ENCODE measurements at regions not wholly inside any gene's neighbourhood (a gene's known extent, or its start where the extent isn't known, plus 50 kb on each side); places are given as distances from the start of the nearest gene placed in this dataset.

DNA sequence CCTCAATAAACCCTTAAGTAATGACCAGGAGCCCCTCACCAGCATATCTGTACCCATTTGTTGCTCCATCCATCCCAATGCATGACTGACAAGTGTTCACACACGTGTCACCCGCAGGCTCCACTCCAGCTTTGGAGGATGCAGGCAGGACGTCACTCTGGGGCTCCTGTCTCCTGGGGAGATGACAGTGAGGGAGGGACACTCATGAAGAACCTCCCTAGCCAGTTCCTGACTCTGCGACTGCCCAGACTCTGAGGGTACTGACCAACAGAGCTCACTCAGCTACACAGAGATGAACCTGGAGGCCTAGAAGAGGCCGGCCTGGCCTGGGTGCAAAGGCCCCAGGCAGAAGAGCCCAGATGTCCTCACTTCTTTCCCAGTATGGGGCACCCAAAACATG lies 135.1 kb upstream of the RET start:
- no peaks in the 10 kb centered on the region for H3K27me3 ChIP-seq (ENCODE audit: control insufficient read depth, insufficient read depth, low read length)
- H3K4me1 ChIP-seq (ENCODE audit: control insufficient read depth, low read depth, low read length), result no peaks in the 10 kb centered on the region
- H3K4me3 ChIP-seq (ENCODE audit: low read length), result no peak overlapping the region
- H3K36me3 ChIP-seq (ENCODE audit: control insufficient read depth, low read depth, low read length), result no peaks in the 10 kb centered on the region
- H3K9me3 ChIP-seq (ENCODE audit: control insufficient read depth, low read depth, low read length), result no peaks in the 10 kb centered on the region
- H3K27ac ChIP-seq (ENCODE audit: low read length), result no peak overlapping the region
- no peak overlapping the region for H3K9ac ChIP-seq (ENCODE audit: low read length)

DNA sequence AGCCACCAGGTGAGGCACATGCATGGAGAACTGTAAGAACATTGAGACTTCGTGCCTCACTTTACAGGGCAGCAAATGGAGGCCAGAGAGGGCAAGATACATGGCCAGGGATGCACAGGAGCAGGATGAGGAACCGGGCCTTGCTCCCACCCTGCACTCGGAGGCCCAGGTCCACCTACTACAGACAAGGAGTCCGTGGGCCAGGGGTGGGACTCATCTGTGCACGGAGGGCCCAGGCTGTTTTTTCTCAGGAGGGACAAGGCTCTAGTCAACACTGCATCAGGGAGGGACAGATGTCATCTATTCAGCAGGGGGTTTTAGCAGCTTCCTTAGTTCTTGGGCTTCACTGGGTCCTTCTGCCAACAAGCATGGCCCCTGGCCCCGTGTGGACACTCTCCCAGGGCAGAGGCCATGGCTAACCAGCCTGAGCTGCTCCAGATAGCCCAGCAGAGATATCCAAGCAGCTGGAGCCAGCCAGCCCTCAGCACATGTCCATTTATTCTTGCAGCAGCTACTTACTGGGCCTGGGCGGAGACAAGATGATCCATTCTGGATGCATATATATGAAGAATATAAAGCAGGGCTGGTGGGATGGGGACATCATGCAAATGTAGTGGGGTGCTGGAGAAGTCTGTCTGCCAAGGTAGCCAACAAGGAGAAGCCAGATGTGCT lies 134.5 kb upstream of the RET start:
- no peak overlapping the region for H3K27ac ChIP-seq (ENCODE audit: low read length)
- H3K36me3 ChIP-seq (ENCODE audit: control insufficient read depth, low read depth, low read length), result no peaks in the 10 kb centered on the region
- no peak overlapping the region for H3K9ac ChIP-seq (ENCODE audit: low read length)
- H3K9me3 ChIP-seq (ENCODE audit: control insufficient read depth, low read depth, low read length), result no peaks in the 10 kb centered on the region
- no peak overlapping the region for H3K4me3 ChIP-seq (ENCODE audit: low read length)
- no peaks in the 10 kb centered on the region for H3K27me3 ChIP-seq (ENCODE audit: control insufficient read depth, insufficient read depth, low read length)
- H3K4me1 ChIP-seq (ENCODE audit: control insufficient read depth, low read depth, low read length), result no peaks in the 10 kb centered on the region

DNA sequence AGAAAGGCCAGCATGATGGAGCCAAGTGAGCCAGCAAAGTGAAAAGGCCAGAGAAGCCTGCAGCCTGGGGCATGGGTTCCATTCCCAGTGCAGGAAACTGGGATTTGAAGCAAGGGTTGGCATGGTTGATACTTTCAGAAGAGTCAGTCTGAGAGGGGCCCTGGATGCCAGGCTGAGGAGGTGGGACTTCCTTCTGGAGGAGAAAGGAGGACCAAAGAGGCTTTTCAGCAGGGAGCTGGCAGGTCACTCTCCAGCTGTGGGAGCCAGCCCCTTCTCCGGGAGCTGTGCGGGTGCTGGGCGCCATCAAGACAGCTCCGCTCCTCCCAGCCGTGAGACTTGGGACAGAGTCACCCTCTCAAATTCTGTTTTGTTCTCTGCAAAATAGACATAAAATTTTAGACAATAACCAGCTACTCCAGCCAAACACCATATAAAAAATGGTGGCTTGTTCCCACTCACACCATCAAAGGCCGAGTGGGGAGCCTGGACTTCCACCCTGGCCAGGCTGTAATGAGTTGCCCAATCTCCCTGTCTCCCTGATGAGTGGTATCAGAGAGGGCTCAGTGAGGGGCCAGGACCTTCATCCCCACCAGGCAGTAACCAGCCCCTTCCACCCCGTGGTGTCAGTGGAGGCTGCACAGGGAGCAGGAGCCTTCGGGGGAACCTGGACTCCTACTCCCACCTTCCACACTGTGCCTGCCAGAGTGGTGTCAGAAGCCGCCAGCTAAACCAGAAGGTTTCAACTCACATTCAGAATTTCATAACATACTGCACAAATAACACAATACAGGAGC lies 133.6 kb upstream of the RET start:
- Histone ChIP-seq H3K9me3 (ENCODE audit: control insufficient read depth, low read depth, low read length) (no peaks in the 10 kb centered on the region), H3K27me3 (ENCODE audit: control insufficient read depth, insufficient read depth, low read length) (no peaks in the 10 kb centered on the region), H3K4me3 (ENCODE audit: low read length) (no peak overlapping the region), H3K4me1 (ENCODE audit: control insufficient read depth, low read depth, low read length) (no peaks in the 10 kb centered on the region), H3K27ac (ENCODE audit: low read length) (no peak overlapping the region), H3K9ac (ENCODE audit: low read length) (no peak overlapping the region), H3K36me3 (ENCODE audit: control insufficient read depth, low read depth, low read length) (no peaks in the 10 kb centered on the region)

DNA sequence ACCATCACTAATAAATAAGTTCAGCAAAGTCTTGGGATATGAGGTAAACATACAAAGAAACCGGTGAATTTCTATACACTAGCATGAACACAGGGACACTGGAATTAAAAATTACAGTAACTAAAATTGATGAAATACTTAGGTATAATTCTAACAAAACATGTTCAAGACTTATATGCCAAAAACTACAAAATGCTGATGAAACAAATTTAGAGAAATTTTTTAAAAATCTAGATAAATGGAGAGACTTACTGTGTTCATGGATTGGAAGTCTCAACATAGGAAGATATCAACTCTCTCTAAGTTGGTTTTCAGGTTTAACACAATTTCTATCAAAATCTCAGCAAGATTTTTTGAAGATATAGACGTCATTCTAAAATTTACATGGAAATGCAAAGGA lies 128.8 kb upstream of the RET start:
- H3K36me3 ChIP-seq (ENCODE audit: control insufficient read depth, low read depth, low read length), result no peaks in the 10 kb centered on the region
- no peak overlapping the region for H3K27ac ChIP-seq (ENCODE audit: low read length)
- peaks cover 11% of the 10 kb centered on the region for H3K4me1 ChIP-seq (ENCODE audit: control insufficient read depth, low read depth, low read length)
- no peaks in the 10 kb centered on the region for H3K9me3 ChIP-seq (ENCODE audit: control insufficient read depth, low read depth, low read length)
- H3K27me3 ChIP-seq (ENCODE audit: control insufficient read depth, insufficient read depth, low read length), result peaks cover 7% of the 10 kb centered on the region
- H3K4me3 ChIP-seq (ENCODE audit: low read length), result no peak overlapping the region
- H3K9ac ChIP-seq (ENCODE audit: low read length), result no peak overlapping the region

DNA sequence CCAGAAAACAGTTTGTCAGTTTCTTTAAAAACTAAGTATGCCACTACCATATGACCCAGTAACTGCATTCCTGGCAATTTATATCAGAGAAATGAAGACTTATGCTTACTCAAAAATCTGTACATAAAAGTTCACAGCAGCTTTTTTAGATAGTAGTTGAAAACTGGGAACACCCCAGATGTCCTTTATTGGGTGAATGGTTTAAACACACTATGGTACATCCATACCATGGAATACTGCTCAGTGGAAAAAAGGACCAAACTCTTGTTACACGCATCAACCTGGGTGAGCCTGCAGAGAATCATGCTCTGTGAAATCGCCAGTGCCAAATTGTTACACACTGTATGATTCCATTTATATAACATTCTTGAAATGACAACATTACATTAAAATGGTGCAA lies 127.6 kb upstream of the RET start:
- no peak overlapping the region for H3K27ac ChIP-seq (ENCODE audit: low read length)
- peaks cover 15% of the 10 kb centered on the region for H3K4me1 ChIP-seq (ENCODE audit: control insufficient read depth, low read depth, low read length)
- H3K27me3 ChIP-seq (ENCODE audit: control insufficient read depth, insufficient read depth, low read length), result peaks cover 11% of the 10 kb centered on the region
- no peak overlapping the region for H3K9ac ChIP-seq (ENCODE audit: low read length)
- no peaks in the 10 kb centered on the region for H3K36me3 ChIP-seq (ENCODE audit: control insufficient read depth, low read depth, low read length)
- H3K4me3 ChIP-seq (ENCODE audit: low read length), result no peak overlapping the region
- no peaks in the 10 kb centered on the region for H3K9me3 ChIP-seq (ENCODE audit: control insufficient read depth, low read depth, low read length)

DNA sequence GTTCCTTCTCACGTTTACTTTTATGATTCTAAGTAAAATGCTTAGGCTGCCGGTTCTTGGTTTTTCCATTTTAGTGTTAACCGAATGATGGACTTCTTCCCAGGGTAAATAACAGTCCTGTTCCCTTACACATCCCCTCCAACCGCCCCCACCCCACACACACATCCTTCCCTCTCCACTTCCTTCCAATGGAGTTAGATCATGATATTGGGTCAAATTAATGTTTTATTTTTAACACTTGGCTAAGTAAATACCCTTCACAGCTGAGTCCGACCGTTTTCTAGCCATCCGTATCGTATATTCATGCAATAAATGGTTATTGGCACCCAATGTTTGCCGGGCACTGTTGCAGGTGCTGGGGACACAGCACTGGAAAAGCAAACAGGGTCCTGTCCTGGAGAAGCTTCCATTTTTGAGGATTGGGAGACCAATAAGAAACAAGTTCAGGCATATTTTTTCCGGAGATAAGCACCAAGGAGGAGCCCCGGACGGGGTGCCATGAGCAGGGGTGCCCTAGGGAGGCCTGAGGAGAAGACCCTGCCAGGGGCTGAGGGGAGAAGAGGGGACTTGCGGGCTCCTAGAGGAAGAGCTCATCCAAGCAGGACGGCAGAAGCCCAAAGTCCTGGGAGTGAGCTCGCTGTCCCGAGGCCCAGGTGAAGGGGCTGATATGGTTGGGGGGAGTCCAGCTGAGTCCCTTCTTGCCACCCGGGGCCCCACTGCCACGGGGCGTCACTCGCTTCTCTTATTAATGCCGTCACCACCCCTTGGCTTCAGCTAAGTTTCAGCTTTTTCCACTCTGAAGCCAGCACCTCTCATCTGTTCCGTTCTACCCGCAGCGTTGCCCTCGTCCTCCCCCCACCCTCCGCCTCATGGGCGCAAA lies 126.0 kb upstream of the RET start:
- Histone ChIP-seq H3K36me3 (ENCODE audit: control insufficient read depth, low read depth, low read length) (no peaks in the 10 kb centered on the region), H3K9me3 (ENCODE audit: control insufficient read depth, low read depth, low read length) (no peaks in the 10 kb centered on the region), H3K27me3 (ENCODE audit: control insufficient read depth, insufficient read depth, low read length) (peaks cover 11% of the 10 kb centered on the region), H3K27ac (ENCODE audit: low read length) (no peak overlapping the region), H3K4me1 (ENCODE audit: control insufficient read depth, low read depth, low read length) (peaks cover 15% of the 10 kb centered on the region), H3K9ac (ENCODE audit: low read length) (no peak overlapping the region), H3K4me3 (ENCODE audit: low read length) (no peak overlapping the region)

DNA sequence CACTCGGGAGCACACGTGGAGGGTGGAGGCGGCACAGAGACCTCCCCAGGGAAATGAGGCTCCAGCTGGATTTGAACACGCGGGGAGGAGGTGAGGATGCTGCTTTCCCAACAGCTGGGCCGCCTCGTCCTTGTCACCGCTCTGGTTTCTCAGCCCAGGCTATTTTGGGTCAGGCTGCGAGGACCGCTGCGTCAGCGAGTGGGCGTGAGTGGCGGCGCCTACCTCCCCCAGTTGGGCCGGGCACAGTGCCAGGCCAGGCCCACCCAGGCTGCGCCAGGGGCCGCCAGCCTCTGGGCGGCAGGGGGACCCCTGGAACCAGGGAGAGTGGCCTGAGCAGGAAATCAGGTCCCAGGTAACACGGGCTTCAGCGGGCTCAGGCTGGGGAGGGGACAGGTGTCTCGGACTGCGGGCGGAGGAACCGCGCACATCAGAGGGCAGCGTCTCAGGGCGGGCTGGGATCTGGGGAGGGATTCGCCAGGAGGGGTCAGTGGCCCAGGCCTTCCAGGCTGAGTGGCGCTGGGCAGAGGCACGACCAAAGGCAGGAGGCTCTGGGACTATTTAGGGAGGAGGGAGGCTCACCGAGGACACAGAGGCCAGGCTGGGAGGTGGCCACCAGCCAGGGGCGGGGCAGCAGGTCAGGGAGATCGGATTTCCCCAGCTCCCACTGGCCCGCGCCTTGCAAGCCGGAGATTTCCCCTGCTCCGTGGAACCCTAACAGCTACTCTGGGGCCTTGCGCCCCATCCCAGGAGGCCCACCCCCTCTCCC lies 125.2 kb upstream of the RET start:
- Histone ChIP-seq H3K9me3 (ENCODE audit: control insufficient read depth, low read depth, low read length) (no peaks in the 10 kb centered on the region), H3K9ac (ENCODE audit: low read length) (no peak overlapping the region), H3K27me3 (ENCODE audit: control insufficient read depth, insufficient read depth, low read length) (peaks cover 11% of the 10 kb centered on the region), H3K27ac (ENCODE audit: low read length) (no peak overlapping the region), H3K4me3 (ENCODE audit: low read length) (peak overlapping the region; percentile 55), H3K36me3 (ENCODE audit: control insufficient read depth, low read depth, low read length) (no peaks in the 10 kb centered on the region), H3K4me1 (ENCODE audit: control insufficient read depth, low read depth, low read length) (peaks cover 15% of the 10 kb centered on the region)

- peak overlapping the region; percentile 55 for H3K4me3 ChIP-seq (ENCODE audit: low read length)
- H3K27ac ChIP-seq (ENCODE audit: low read length), result no peak overlapping the region
- H3K9ac ChIP-seq (ENCODE audit: low read length), result no peak overlapping the region
- H3K9me3 ChIP-seq (ENCODE audit: control insufficient read depth, low read depth, low read length), result no peaks in the 10 kb centered on the region
- peaks cover 11% of the 10 kb centered on the region for H3K27me3 ChIP-seq (ENCODE audit: control insufficient read depth, insufficient read depth, low read length)
- no peaks in the 10 kb centered on the region for H3K36me3 ChIP-seq (ENCODE audit: control insufficient read depth, low read depth, low read length)
- peaks cover 15% of the 10 kb centered on the region for H3K4me1 ChIP-seq (ENCODE audit: control insufficient read depth, low read depth, low read length)
Measured at GRCh38 chr10:42952349-42952748, 124.5 kb upstream of the RET start.

DNA sequence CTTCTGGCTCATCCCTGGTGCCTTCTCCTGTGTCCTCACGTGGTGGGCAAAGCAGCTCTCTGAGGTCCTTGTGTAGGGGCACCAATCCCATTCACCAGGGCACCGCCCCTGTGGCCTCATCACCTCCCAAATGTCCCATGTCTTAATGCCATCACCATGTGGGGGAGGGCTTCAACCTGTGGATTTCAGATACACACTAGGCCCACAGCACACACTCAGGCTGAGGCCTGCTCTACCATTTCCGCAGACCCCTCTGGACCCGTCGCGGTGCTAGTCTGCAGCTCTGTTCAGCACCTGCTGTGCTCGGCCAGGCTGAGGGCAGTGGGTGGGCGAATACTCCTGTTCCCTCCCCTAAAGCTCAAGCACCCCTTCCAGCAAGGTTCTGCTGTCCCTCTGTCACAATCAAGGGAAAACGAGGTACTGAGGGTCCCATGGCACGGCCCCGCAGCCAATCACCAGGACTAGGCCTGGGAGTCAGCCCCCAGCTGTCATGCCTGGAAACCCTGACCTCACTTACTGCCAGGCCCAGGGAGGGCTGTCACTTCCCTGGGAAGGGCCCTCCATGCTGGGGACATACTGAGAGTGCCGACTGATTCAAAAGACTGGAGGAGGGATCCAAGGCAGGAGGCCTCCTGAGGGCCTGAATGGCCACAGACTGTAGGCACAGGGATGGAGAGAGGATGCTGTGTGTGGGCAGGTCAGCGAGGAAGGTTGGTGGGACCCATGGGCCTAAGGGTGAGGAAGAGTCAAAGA lies 123.8 kb upstream of the RET start:
- peaks cover 15% of the 10 kb centered on the region for H3K4me1 ChIP-seq (ENCODE audit: control insufficient read depth, low read depth, low read length)
- no peak overlapping the region for H3K27ac ChIP-seq (ENCODE audit: low read length)
- H3K9me3 ChIP-seq (ENCODE audit: control insufficient read depth, low read depth, low read length), result no peaks in the 10 kb centered on the region
- H3K4me3 ChIP-seq (ENCODE audit: low read length), result peak overlapping the region; percentile 55
- H3K36me3 ChIP-seq (ENCODE audit: control insufficient read depth, low read depth, low read length), result no peaks in the 10 kb centered on the region
- peaks cover 11% of the 10 kb centered on the region for H3K27me3 ChIP-seq (ENCODE audit: control insufficient read depth, insufficient read depth, low read length)
- peak overlapping the region; percentile 15 for H3K9ac ChIP-seq (ENCODE audit: low read length)

GRCh38 chr10:42953684-42954674 lies 122.9 kb upstream of the RET start:
- peaks cover 11% of the 10 kb centered on the region for H3K27me3 ChIP-seq (ENCODE audit: control insufficient read depth, insufficient read depth, low read length)
- H3K9me3 ChIP-seq (ENCODE audit: control insufficient read depth, low read depth, low read length), result no peaks in the 10 kb centered on the region
- no peak overlapping the region for H3K9ac ChIP-seq (ENCODE audit: low read length)
- peaks cover 15% of the 10 kb centered on the region for H3K4me1 ChIP-seq (ENCODE audit: control insufficient read depth, low read depth, low read length)
- no peak overlapping the region for H3K27ac ChIP-seq (ENCODE audit: low read length)
- no peak overlapping the region for H3K4me3 ChIP-seq (ENCODE audit: low read length)
- H3K36me3 ChIP-seq (ENCODE audit: control insufficient read depth, low read depth, low read length), result no peaks in the 10 kb centered on the region

All from iPS-18a (cell line).